ENCODE measurements at regions not wholly inside any gene's neighbourhood (a gene's known extent, or its start where the extent isn't known, plus 50 kb on each side); places are given as distances from the start of the nearest gene placed in this dataset.

DNA sequence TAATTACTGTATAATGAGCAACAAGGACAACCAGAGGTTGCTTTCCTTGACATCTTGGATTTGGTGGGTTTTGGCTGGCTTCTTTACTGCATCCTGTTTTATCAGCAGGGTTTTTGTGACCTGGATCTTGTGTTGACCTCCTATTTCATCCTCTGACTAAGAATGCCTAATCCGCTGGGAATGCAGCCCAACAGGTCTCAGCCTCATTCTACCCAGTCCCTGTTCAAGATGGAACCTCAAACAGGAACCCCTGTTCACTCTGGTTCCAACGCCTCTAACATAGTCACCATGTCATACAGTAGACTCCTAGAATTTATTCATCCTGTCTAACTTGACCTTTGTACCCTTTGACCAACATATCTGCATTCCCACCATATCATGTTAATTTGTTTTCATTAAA lies 183.8 kb upstream of the SOX9 start:
- no peak for TF ChIP-seq POLR2AphosphoS5 (IDR thresholded peaks at IDR 0.05; ENCODE audit: low read depth, low read length)
- TF ChIP-seq POLR2A (IDR thresholded peaks at IDR 0.05; ENCODE audit: low read depth, low read length) = no peak
- TF ChIP-seq SPI1 (IDR thresholded peaks at IDR 0.05; ENCODE audit: low read depth, low read length) = no peak
